ENCODE measurements at regions not wholly inside any gene's neighbourhood (a gene's known extent, or its start where the extent isn't known, plus 50 kb on each side); places are given as distances from the start of the nearest gene placed in this dataset.

DNA sequence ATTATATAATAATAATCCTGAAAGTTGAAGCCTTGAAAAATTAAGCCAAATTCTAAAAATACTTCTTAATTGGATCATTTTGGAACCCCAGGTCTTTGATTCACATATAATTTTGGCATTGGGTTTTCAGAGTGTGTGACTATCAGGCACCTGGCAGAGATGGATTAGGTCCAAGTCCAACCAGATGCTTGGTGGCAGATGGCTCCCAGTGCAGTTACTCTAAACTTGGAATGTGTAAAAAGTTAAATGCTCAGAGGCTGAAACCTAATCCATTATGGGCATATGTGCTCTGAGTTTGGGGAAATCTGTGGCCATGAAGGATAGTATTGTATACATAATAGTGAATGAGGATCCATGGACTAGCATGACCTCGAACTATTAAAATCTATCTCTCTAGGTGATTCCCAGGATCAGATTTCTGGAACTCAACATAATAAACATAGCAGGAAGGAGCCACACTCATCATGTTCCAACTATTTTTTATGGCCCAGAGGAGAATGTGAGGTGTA is 333.0 kb downstream of the RPRM start:
- no peak overlapping the region for H3K4me3 Mint-ChIP-seq
- DNase-seq (ENCODE audit: low spot score) = no peak
- no peaks in the 10 kb centered on the region for H3K36me3 Mint-ChIP-seq (ENCODE audit: low read depth)
- intact Hi-C loops (cut with micrococcal nuclease) = no loop called here
- no peak overlapping the region for H3K27ac Mint-ChIP-seq
- no peaks in the 10 kb centered on the region for H3K4me1 Mint-ChIP-seq (ENCODE audit: low read depth)
- H3K27me3 Mint-ChIP-seq (ENCODE audit: insufficient read depth) = no peaks in the 10 kb centered on the region
- H3K9me3 Mint-ChIP-seq = no peaks in the 10 kb centered on the region

DNA sequence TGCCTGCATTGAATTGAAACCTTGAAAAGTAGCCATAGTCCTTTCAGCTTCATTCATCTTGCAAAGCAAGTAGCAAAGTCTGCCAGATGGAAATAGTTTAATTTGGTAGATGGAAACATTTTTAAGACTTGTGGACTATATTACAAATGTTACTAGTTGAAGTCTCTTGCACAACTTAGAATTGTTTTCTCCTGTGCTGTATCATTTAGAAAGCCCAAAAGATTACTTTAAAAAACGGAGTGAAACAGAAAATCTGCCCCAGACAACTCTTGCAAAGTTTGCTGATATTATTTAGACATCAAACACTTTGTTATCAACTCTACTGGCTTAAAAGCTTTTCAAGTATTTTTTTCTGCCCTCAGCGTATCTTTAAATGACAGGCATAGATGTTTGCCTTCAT is 335.0 kb downstream of the RPRM start:
- no peaks in the 10 kb centered on the region for H3K36me3 Mint-ChIP-seq (ENCODE audit: low read depth)
- H3K4me1 Mint-ChIP-seq (ENCODE audit: low read depth) = no peaks in the 10 kb centered on the region
- no peaks in the 10 kb centered on the region for H3K9me3 Mint-ChIP-seq
- DNase-seq (ENCODE audit: low spot score) = no peak
- H3K27me3 Mint-ChIP-seq (ENCODE audit: insufficient read depth) = no peaks in the 10 kb centered on the region
- intact Hi-C loops (cut with micrococcal nuclease) = no loop called here
- H3K27ac Mint-ChIP-seq = no peak overlapping the region
- H3K4me3 Mint-ChIP-seq = no peak overlapping the region

DNA sequence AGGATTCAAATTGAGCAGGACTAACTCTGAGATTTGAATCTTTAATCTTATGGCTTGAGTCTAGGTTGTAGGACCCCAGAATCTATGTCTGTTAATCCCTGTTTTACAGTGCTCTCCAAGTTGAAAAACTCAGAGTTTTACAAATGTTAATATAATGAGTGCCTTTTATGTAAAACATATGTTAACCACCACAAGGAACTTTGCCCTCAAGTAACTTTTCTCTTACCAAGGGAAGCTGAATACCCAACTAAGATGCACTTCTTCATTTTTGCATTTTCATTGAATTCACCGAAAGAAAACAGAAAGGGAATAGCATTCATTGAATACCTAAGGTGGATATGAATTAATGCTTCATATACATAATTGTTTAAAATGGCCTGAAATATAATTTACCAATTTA is 338.1 kb downstream of the RPRM start:
- Mint-ChIP-seq H3K9me3 (no peaks in the 10 kb centered on the region), H3K4me3 (no peak overlapping the region), H3K4me1 (ENCODE audit: low read depth) (no peaks in the 10 kb centered on the region), H3K27me3 (ENCODE audit: insufficient read depth) (no peaks in the 10 kb centered on the region), H3K36me3 (ENCODE audit: low read depth) (no peaks in the 10 kb centered on the region), H3K27ac (no peak overlapping the region)
- intact Hi-C loops (cut with micrococcal nuclease) = no loop called here
- no peak for DNase-seq (ENCODE audit: low spot score)

DNA sequence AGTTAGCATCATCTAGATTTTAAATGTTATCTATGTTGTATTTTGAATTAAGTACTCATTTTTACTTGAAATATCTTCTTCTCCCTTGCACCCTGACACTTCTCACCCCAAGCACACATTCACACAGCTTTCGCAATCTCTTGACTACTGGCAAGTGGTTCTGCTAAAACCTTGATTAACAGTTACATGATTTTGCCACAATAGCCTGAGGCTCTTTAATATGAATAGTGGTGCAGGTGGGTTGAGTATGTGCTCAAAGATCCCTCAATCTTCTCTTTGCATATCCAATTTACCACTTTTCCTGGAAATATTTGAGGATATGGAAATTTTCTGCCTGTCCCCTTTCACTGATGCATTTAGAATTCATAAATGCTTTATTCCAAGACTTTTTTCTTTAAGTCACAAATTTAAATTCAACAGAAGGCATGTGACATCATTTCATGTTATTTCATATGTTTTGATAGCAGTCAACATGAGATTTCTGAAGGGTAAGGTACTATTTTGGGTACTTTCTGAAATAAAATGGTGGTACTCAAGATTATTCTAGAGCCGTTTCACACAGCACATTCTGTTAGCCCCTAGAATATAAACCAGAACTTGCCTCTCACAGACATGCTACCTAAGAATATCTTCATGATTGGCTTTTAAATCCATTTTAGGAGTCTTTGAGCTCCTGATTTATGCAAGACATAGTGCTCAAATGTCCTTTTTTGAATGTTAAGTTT is 339.7 kb downstream of the RPRM start:
- no peaks in the 10 kb centered on the region for H3K4me1 Mint-ChIP-seq (ENCODE audit: low read depth)
- H3K4me3 Mint-ChIP-seq = no peak overlapping the region
- H3K27me3 Mint-ChIP-seq (ENCODE audit: insufficient read depth) = no peaks in the 10 kb centered on the region
- no peak overlapping the region for H3K27ac Mint-ChIP-seq
- H3K36me3 Mint-ChIP-seq (ENCODE audit: low read depth) = no peaks in the 10 kb centered on the region
- intact Hi-C loops (cut with micrococcal nuclease) = loop anchor here (1.0 kb wide), 1 partner anchor 49 kb away; no protein-coding TSS in a partner anchor
- H3K9me3 Mint-ChIP-seq = no peaks in the 10 kb centered on the region
- DNase-seq (ENCODE audit: low spot score) = no peak

DNA sequence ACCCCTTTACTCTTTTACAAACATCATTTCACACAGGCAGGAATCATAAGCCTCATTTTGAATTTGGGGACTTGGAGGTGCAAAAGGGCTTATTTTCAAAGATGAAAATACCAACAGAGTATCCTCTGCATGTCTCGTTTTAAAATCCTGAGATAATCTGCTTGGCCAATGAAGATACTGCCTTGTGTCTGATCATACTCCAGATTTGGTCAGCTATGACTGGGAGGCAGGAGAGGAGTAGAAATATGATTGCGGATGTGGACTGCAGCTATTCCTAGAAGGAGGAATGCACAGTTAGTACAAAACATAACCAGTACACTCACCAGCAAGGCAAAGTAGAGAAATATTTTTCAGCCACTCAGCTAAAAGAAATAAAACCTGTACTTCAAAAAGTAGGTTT is 342.3 kb downstream of the RPRM start:
- Mint-ChIP-seq H3K27ac (no peak overlapping the region), H3K4me3 (no peak overlapping the region), H3K9me3 (no peaks in the 10 kb centered on the region), H3K27me3 (ENCODE audit: insufficient read depth) (no peaks in the 10 kb centered on the region), H3K4me1 (ENCODE audit: low read depth) (no peaks in the 10 kb centered on the region), H3K36me3 (ENCODE audit: low read depth) (no peaks in the 10 kb centered on the region)
- no peak for DNase-seq (ENCODE audit: low spot score)
- intact Hi-C loops (cut with micrococcal nuclease) = no loop called here

DNA sequence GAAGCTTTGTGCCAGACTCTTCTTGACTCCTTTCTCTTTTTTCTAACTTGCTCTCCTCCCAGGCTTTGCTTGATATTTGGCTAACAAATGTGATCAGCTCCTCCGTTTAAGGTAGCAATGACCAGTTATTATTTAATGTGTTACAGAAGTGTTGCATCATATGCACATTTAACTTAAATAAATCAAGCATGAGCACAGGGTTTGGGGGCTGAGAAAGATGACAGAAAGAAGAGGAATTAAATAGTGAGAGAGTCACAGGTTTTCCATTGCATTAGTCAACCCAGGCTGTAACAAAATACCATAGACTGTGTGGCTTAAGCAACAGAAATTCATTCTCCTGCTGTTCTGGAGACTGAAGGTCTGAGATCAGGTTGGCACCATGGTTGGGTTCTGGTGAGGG is 343.8 kb downstream of the RPRM start:
- Mint-ChIP-seq H3K27me3 (ENCODE audit: insufficient read depth) (no peaks in the 10 kb centered on the region), H3K27ac (no peak overlapping the region), H3K4me1 (ENCODE audit: low read depth) (no peaks in the 10 kb centered on the region), H3K4me3 (no peak overlapping the region), H3K36me3 (ENCODE audit: low read depth) (no peaks in the 10 kb centered on the region), H3K9me3 (no peaks in the 10 kb centered on the region)
- DNase-seq (ENCODE audit: low spot score) = no peak
- intact Hi-C loops (cut with micrococcal nuclease) = no loop called here

DNA sequence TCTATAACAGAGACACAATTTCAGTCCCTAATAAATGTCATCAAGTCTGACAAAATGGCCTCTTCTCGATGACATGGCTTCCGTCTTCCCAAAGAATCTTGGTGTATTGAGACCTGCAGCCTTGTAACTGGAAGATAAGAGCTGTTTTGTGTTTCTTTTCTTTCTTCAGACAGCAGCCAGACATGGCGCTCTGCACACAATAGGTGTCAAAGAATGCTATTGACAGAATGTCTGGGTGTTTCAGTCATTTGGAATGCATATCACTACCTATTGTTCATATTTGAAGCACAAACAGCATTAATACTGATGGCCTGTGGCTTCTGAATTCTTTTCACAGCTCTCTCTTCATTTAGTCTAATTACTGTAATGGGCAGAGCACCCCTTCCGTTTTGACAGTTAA is 344.8 kb downstream of the RPRM start:
- H3K4me1 Mint-ChIP-seq (ENCODE audit: low read depth) = no peaks in the 10 kb centered on the region
- no peaks in the 10 kb centered on the region for H3K27me3 Mint-ChIP-seq (ENCODE audit: insufficient read depth)
- H3K9me3 Mint-ChIP-seq = no peaks in the 10 kb centered on the region
- no peak overlapping the region for H3K4me3 Mint-ChIP-seq
- H3K36me3 Mint-ChIP-seq (ENCODE audit: low read depth) = no peaks in the 10 kb centered on the region
- intact Hi-C loops (cut with micrococcal nuclease) = no loop called here
- no peak for DNase-seq (ENCODE audit: low spot score)
- no peak overlapping the region for H3K27ac Mint-ChIP-seq

DNA sequence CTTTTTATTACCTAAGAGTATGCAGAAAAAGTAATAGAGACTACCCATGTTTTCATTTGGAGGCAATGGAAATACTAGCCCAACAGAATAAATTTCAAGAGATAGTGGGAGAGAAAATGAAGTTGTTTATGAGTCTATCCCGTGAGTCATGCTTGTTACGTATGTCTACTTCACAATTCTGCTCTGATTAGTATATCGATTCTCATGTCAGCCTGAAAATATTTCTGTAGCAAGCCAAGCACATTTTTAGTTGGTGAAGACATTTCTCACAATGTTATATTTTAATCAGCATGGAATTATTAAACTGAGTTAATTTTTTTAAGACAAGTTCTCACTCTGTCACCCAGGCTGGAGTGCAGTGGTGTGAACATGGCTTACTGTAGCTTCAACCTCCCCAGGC is 346.1 kb downstream of the RPRM start:
- no peaks in the 10 kb centered on the region for H3K36me3 Mint-ChIP-seq (ENCODE audit: low read depth)
- H3K27me3 Mint-ChIP-seq (ENCODE audit: insufficient read depth) = no peaks in the 10 kb centered on the region
- DNase-seq (ENCODE audit: low spot score) = no peak
- H3K9me3 Mint-ChIP-seq = no peaks in the 10 kb centered on the region
- H3K4me1 Mint-ChIP-seq (ENCODE audit: low read depth) = no peaks in the 10 kb centered on the region
- intact Hi-C loops (cut with micrococcal nuclease) = no loop called here
- no peak overlapping the region for H3K4me3 Mint-ChIP-seq
- H3K27ac Mint-ChIP-seq = no peak overlapping the region

DNA sequence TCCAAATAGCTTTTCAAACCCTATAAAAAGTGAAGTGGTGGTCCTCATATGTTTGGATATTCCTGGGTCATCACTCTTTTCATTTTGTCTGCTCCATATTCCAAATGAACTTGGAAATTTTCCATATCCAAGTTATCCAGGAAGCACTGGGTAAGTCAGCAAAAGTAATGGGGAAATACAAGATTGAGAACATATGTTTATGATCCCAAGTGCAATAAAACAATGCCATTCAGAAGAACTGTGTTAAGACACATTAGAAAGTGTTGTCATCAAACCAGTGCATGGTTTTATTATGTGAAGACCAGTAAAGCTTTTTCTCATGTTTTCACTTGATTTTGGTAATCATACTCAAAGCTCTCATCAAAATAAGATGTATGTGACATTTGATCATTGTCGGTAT is 363.4 kb downstream of the RPRM start:
- no peaks in the 10 kb centered on the region for H3K36me3 Mint-ChIP-seq (ENCODE audit: low read depth)
- H3K4me3 Mint-ChIP-seq = no peak overlapping the region
- intact Hi-C loops (cut with micrococcal nuclease) = no loop called here
- DNase-seq (ENCODE audit: low spot score) = no peak
- H3K27ac Mint-ChIP-seq = no peak overlapping the region
- H3K9me3 Mint-ChIP-seq = no peaks in the 10 kb centered on the region
- no peaks in the 10 kb centered on the region for H3K4me1 Mint-ChIP-seq (ENCODE audit: low read depth)
- no peaks in the 10 kb centered on the region for H3K27me3 Mint-ChIP-seq (ENCODE audit: insufficient read depth)

DNA sequence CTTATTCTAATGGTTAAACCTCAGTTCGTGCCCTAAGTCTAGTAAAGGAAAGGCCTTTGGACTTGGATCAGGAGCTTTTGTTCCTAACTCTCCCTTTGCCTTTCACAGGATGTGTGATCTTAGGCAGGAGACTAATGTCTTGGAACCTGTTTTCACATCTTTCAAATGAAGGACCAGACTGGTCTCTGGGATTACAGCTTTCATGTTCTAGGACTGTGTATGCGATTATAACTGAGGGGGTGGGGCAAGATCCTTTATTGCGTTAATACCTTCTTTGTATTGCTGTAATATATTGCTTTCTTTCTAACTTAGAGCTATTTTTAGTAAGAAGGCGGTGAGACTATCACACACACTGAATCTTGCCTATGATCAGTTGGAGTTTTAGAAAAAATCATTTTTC is 368.1 kb downstream of the RPRM start:
- Mint-ChIP-seq H3K27ac (no peak overlapping the region), H3K4me3 (no peak overlapping the region), H3K36me3 (ENCODE audit: low read depth) (no peaks in the 10 kb centered on the region), H3K4me1 (ENCODE audit: low read depth) (peaks cover 5% of the 10 kb centered on the region), H3K27me3 (ENCODE audit: insufficient read depth) (no peaks in the 10 kb centered on the region), H3K9me3 (no peaks in the 10 kb centered on the region)
- intact Hi-C loops (cut with micrococcal nuclease) = no loop called here
- DNase-seq (ENCODE audit: low spot score) = no peak

DNA sequence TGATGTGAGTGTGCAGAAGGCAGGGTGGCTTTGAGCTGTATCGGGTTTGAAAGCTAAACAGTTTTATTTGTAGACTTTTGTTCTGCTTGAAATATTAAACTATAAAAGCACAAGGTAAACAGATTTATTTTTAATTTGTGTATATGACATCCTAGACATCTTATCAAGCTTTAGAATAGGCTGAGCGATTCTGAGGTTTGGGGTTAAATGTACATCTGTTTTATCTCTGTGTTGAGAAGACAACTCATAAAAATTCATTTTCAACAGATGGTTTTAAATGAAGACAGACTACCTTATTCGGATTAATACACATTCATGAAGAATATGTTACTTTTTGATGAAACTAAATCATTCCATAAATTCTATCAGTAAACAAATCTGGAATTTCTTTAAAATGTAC is 368.8 kb downstream of the RPRM start:
- H3K27me3 Mint-ChIP-seq (ENCODE audit: insufficient read depth) = no peaks in the 10 kb centered on the region
- intact Hi-C loops (cut with micrococcal nuclease) = no loop called here
- DNase-seq (ENCODE audit: low spot score) = no peak
- H3K36me3 Mint-ChIP-seq (ENCODE audit: low read depth) = no peaks in the 10 kb centered on the region
- no peak overlapping the region for H3K27ac Mint-ChIP-seq
- H3K4me3 Mint-ChIP-seq = no peak overlapping the region
- H3K9me3 Mint-ChIP-seq = no peaks in the 10 kb centered on the region
- H3K4me1 Mint-ChIP-seq (ENCODE audit: low read depth) = peaks cover 5% of the 10 kb centered on the region

DNA sequence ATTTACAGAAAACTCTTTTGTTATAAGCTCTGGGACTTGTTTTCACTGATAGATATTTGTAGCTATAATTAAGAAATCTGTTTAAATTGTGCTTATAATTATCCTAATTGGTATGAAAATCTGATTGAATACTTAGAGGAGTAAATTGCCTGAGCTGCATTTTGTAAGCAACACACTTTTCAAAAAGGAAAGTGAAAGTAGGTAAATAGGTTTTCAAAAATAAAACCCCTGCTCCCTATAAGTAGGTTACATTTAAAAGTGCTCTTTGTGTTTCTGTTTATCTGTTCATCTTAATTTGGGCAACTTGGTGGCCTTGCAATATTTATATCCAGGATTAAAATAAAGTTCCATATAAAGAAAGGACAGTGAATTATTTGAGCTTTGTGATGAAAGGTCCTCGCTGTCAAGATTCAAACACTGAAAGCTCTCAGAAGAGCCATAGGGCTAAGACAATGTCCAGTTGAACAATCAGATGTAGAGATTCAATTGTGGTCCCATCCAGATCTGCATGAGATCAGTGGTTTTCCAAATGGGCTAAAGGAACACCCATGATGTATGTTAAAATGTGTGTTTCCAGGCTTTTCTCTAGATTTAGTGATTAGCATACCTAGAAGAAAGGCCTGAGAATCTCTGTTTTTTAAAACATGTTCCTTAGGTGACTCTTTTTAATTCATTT is 371.6 kb downstream of the RPRM start:
- DNase-seq (ENCODE audit: low spot score) = no peak
- Mint-ChIP-seq H3K27ac (no peak overlapping the region), H3K36me3 (ENCODE audit: low read depth) (no peaks in the 10 kb centered on the region), H3K4me3 (no peak overlapping the region), H3K4me1 (ENCODE audit: low read depth) (peaks cover 5% of the 10 kb centered on the region), H3K9me3 (no peaks in the 10 kb centered on the region), H3K27me3 (ENCODE audit: insufficient read depth) (no peaks in the 10 kb centered on the region)
- intact Hi-C loops (cut with micrococcal nuclease) = no loop called here

DNA sequence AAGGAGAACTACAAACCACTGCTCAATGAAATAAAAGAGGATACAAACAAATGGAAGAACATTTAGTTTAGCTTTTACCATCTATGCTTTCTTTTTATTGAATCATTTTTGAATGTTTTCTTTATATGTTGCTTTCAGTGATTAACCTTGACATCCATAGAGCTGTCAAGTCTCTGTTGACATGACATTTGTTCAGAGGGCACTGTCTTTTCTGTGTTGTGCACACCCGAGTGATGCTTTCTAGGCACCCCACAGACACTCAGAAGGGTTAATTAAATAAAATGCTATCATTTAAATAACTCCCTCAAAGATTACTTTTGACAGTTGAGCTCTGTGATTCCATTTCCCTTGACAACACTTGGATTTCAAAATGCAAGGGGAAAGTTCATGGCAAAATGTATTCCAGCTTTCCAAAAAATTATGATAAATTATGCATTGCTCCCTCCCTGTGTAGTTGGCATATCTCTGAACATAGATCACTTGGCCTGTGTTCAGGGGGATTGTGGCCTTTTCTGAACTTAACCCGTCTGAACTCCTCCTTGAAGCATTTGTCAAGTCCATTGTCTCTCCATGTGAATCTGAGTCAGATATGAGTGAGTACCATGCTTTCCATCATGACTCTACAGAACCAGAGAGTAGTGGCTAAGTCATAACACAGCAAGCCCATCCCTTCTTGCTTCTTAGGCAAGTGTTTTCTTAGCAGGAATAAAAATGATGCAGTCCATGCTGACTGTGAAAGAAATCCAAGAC is 372.6 kb downstream of the RPRM start:
- Mint-ChIP-seq H3K27me3 (ENCODE audit: insufficient read depth) (no peaks in the 10 kb centered on the region), H3K4me1 (ENCODE audit: low read depth) (peaks cover 5% of the 10 kb centered on the region), H3K36me3 (ENCODE audit: low read depth) (no peaks in the 10 kb centered on the region), H3K9me3 (no peaks in the 10 kb centered on the region), H3K27ac (no peak overlapping the region), H3K4me3 (no peak overlapping the region)
- DNase-seq (ENCODE audit: low spot score) = no peak
- intact Hi-C loops (cut with micrococcal nuclease) = no loop called here
